IMR-90 (cell line): ENCODE measurements at regions not wholly inside any gene's neighbourhood (a gene's known extent, or its start where the extent isn't known, plus 50 kb on each side); places are given as distances from the start of the nearest gene placed in this dataset.

Experiments used
- ATAC-seq: fragments of 200-7000 bp; cut with Tn5 transposase; 2 replicates; pipeline ENCODE4 v1.9.1; 2020; ENCODE audit warnings: low read depth, mild to moderate bottlenecking, moderate library complexity
- BruUV-seq: library from RNA; stranded (reverse); fragments of 400-500 nt; replicated peaks from 2 replicates; lab custom pipeline; 2021; lab: Mats Ljungman, UMichigan
- CTCF ChIA-PET: fragments of 300-600 bp; formaldehyde crosslinking; extraction: SDS; loops from one replicate; lab custom pipeline; 2021; ENCODE audit warnings: antibody characterized with exemption; lab: Yijun Ruan, JAX
- POLR2A ChIA-PET: fragments of 300-600 bp; sonication (Branson Sonifier 250); formaldehyde crosslinking; loops from one replicate; lab custom pipeline; 2022; ENCODE audit warnings: antibody characterized with exemption; ENCODE audit not compliant: unreplicated experiment; lab: Charles Lee
- DNase-seq: peaks from one replicate; pipeline ENCODE4 v3.0.0; 2013
- H2AFZ ChIP-seq: replicated peaks from 2 replicates; pipeline ENCODE3; 2013; ENCODE audit warnings: low read length, mild to moderate bottlenecking; ENCODE audit not compliant: poor library complexity
- H2AK5ac ChIP-seq: 2 replicates; pipeline ENCODE4 v1.6.1; 2013; ENCODE audit warnings: low read depth, low read length, inconsistent platforms
- H2AK9ac ChIP-seq: replicated peaks from 2 replicates; pipeline ENCODE3; 2013; ENCODE audit warnings: mild to moderate bottlenecking, low read depth, low read length, moderate library complexity; ENCODE audit not compliant: poor library complexity
- H2BK120ac ChIP-seq: 2 replicates; pipeline ENCODE4 v1.6.1; 2013; ENCODE audit warnings: low read depth, low read length, inconsistent platforms
- H2BK15ac ChIP-seq: 3 replicates; pipeline ENCODE4 v1.6.1; 2013; ENCODE audit warnings: low read depth, low read length, inconsistent platforms
- H2BK20ac ChIP-seq: 2 replicates; pipeline ENCODE4 v1.6.1; 2013; ENCODE audit warnings: low read depth, mild to moderate bottlenecking, inconsistent platforms, low read length, moderate library complexity
- H2BK5ac ChIP-seq: 2 replicates; pipeline ENCODE4 v1.6.1; 2013; ENCODE audit warnings: mild to moderate bottlenecking, low read depth, low read length, inconsistent platforms; ENCODE audit not compliant: poor library complexity, severe bottlenecking
- H3K14ac ChIP-seq: replicated peaks from 2 replicates; pipeline ENCODE4 v1.6.1; 2013; ENCODE audit warnings: low read depth, low read length, inconsistent platforms
- H3K18ac ChIP-seq: 2 replicates; pipeline ENCODE4 v1.6.1; 2013; ENCODE audit warnings: low read depth, low read length, control low read depth
- H3K23ac ChIP-seq: 2 replicates; pipeline ENCODE4 v1.6.1; 2013; ENCODE audit warnings: low read depth, low read length, inconsistent platforms
- H3K27ac ChIP-seq: 2 replicates; pipeline ENCODE4 v1.5.1; 2013; ENCODE audit warnings: mild to moderate bottlenecking, control low read depth, low read length; ENCODE audit not compliant: insufficient read depth
- H3K27me3 ChIP-seq: 2 replicates; pipeline ENCODE4 v1.6.1; 2013; ENCODE audit warnings: low read length; ENCODE audit not compliant: control insufficient read depth, insufficient read depth
- H3K36me3 ChIP-seq: 2 replicates; pipeline ENCODE4 v1.6.1; 2013; ENCODE audit warnings: low read length, mixed read lengths; ENCODE audit not compliant: control insufficient read depth, insufficient read depth
- H3K4ac ChIP-seq: 2 replicates; pipeline ENCODE4 v1.6.1; 2013; ENCODE audit warnings: low read depth, low read length, inconsistent platforms
- H3K4me1 ChIP-seq: 2 replicates; pipeline ENCODE4 v1.6.1; 2013; ENCODE audit warnings: low read length, mixed read lengths; ENCODE audit not compliant: control insufficient read depth, insufficient read depth
- H3K4me2 ChIP-seq: 2 replicates; pipeline ENCODE4 v1.6.1; 2013; ENCODE audit warnings: low read depth, mild to moderate bottlenecking, control low read depth, low read length, moderate library complexity
- H3K4me3 ChIP-seq: 2 replicates; pipeline ENCODE4 v1.5.1; 2013; ENCODE audit warnings: low read depth, mild to moderate bottlenecking, control low read depth, low read length, moderate library complexity; ENCODE audit not compliant: insufficient read depth
- H3K56ac ChIP-seq: 2 replicates; pipeline ENCODE4 v1.6.1; 2013; ENCODE audit warnings: low read length, inconsistent platforms; ENCODE audit not compliant: insufficient read depth; ENCODE audit errors: extremely low read depth
- H3K79me1 ChIP-seq, 2 experiments: 2 replicates each; pipeline ENCODE4 v1.6.1; 2013; ENCODE audit warnings: low read length in 2 of 2, inconsistent platforms in 1 of 2, low read depth in 1 of 2
- H3K9ac ChIP-seq: 2 replicates; pipeline ENCODE4 v1.6.1; 2013; ENCODE audit warnings: low read depth, low read length, control low read depth
- H3K9me1 ChIP-seq: 2 replicates; pipeline ENCODE4 v1.6.1; 2013; ENCODE audit warnings: low read length, inconsistent platforms; ENCODE audit not compliant: insufficient read depth
- H3K9me3 ChIP-seq: 2 replicates; pipeline ENCODE4 v1.6.1; 2013; ENCODE audit warnings: low read length; ENCODE audit not compliant: control insufficient read depth, insufficient read depth
- H4K20me1 ChIP-seq: 2 replicates; pipeline ENCODE4 v1.6.1; 2013; ENCODE audit warnings: low read length, inconsistent platforms; ENCODE audit not compliant: insufficient read depth
- H4K5ac ChIP-seq: 2 replicates; pipeline ENCODE4 v1.6.1; 2013; ENCODE audit warnings: mild to moderate bottlenecking, low read depth, low read length, control low read depth
- H4K8ac ChIP-seq, 2 experiments: 2 replicates each; pipeline ENCODE4 v1.6.1; 2013; ENCODE audit warnings: low read depth in 2 of 2, low read length in 2 of 2, control low read depth in 1 of 2, inconsistent platforms in 1 of 2
- H4K91ac ChIP-seq: 2 replicates; pipeline ENCODE4 v1.6.1; 2013; ENCODE audit warnings: low read depth, low read length, inconsistent platforms; ENCODE audit not compliant: insufficient read depth
- CHD1 ChIP-seq: IDR thresholded peaks from 2 replicates; pipeline ENCODE4 v1.6.1; 2012; ENCODE audit warnings: low read depth, low read length, improper control_type of control experiment
- CTCF ChIP-seq: conservative IDR thresholded peaks from 2 replicates; pipeline ENCODE4 v1.5.1; 2012; ENCODE audit warnings: mild to moderate bottlenecking, low read depth, low read length, improper control_type of control experiment
- FOS ChIP-seq: fragments of 150-350 bp; IDR thresholded peaks from 2 replicates; pipeline ENCODE4 v1.6.1; 2016; ENCODE audit warnings: low read depth, low read length
- MAFK ChIP-seq: IDR thresholded peaks from 2 replicates; pipeline ENCODE4 v1.6.1; 2012; ENCODE audit warnings: low read depth, low read length, improper control_type of control experiment
- MXI1 ChIP-seq: IDR thresholded peaks from 2 replicates; pipeline ENCODE4 v1.6.1; 2012; ENCODE audit warnings: low read depth, mild to moderate bottlenecking, low read length, moderate library complexity, borderline replicate concordance
- NFE2L2 ChIP-seq: fragments of 150-350 bp; IDR thresholded peaks from 2 replicates; pipeline ENCODE4 v1.6.1; 2016; ENCODE audit warnings: low read depth, mild to moderate bottlenecking, low read length
- POLR2A ChIP-seq: IDR thresholded peaks from 2 replicates; pipeline ENCODE4 v1.6.1; 2012; ENCODE audit warnings: mild to moderate bottlenecking, low read depth, low read length
- RAD21 ChIP-seq: IDR thresholded peaks from 2 replicates; pipeline ENCODE4 v1.6.1; 2012; ENCODE audit warnings: low read length, improper control_type of control experiment
- RCOR1 ChIP-seq: IDR thresholded peaks from 2 replicates; pipeline ENCODE4 v1.6.1; 2012; ENCODE audit warnings: mild to moderate bottlenecking, low read length, improper control_type of control experiment; ENCODE audit not compliant: insufficient replicate concordance
- RFX5 ChIP-seq: IDR thresholded peaks from 2 replicates; pipeline ENCODE4 v1.8.0; 2012; ENCODE audit warnings: low read depth, mild to moderate bottlenecking, low read length, moderate library complexity
- SMC3 ChIP-seq: fragments of 150-350 bp; IDR thresholded peaks from 2 replicates; pipeline ENCODE4 v1.6.1; 2016; ENCODE audit warnings: low read depth, mild to moderate bottlenecking, antibody characterized with exemption, low read length, moderate library complexity
- WGBS, 2 experiments: methylation state at CpG; one replicate each; pipeline versions ENCODE4 v1.1.5 to v1.1.7; 2013; ENCODE audit warnings: missing lambda C conversion rate in 2 of 2; ENCODE audit not compliant: insufficient read length in 1 of 2; ENCODE audit errors: extremely low coverage in 2 of 2; 5-methylcytosine and 5-hydroxymethylcytosine counted together
- dilution Hi-C: fragments of 300-500 bp; cut with HindIII; formaldehyde crosslinking; loops from one replicate; pipeline ENCODE4 v1.14.3; 2018; ENCODE audit warnings: low sequenced_read_pairs; ENCODE audit not compliant: unreplicated experiment
- in situ Hi-C: fragments of 300-500 bp; cut with MboI; formaldehyde crosslinking; loops from 3 replicates; pipeline ENCODE4 v1.14.3; 2019; ENCODE audit warnings: low sequenced_read_pairs, inconsistent platforms, mixed read lengths
- intact Hi-C: fragments of 100-400 bp; cut with micrococcal nuclease; formaldehyde crosslinking; loops from 2 replicates; pipeline ENCODE4 v1.10.0; 2022
- TF ChIP-seq, protein P1 (sequence below): fragments of 150-350 bp; IDR thresholded peaks from 2 replicates; pipeline ENCODE4 v1.6.1; 2017; ENCODE audit warnings: mild to moderate bottlenecking, antibody characterized with exemption, low read length, low read depth
- TF ChIP-seq, protein P2 (sequence below): fragments of 150-350 bp; IDR thresholded peaks from 2 replicates; pipeline ENCODE4 v1.6.1; 2016; ENCODE audit warnings: low read depth, mild to moderate bottlenecking, low read length, moderate library complexity, borderline replicate concordance

- Histone ChIP-seq H3K9me1 (no peaks in the 10 kb centered on the region), H2BK20ac (no peak overlapping the region), H4K91ac (no peak overlapping the region), H2AK5ac (no peak overlapping the region), H2AK9ac (no peak overlapping the region), H3K27me3 (no peaks in the 10 kb centered on the region), H4K5ac (no peak overlapping the region), H3K79me1 (no peaks in the 10 kb centered on the region), H3K27ac (no peak overlapping the region), H4K8ac (no peak overlapping the region), H3K56ac (no peak overlapping the region), H4K20me1 (no peaks in the 10 kb centered on the region), H3K9me3 (no peaks in the 10 kb centered on the region), H3K4ac (no peak overlapping the region), H3K4me3 (no peak overlapping the region), H2AFZ (no peak overlapping the region), H3K14ac (no peak overlapping the region), H3K18ac (no peak overlapping the region), H2BK120ac (no peak overlapping the region), H3K9ac (no peak overlapping the region), H3K4me2 (no peak overlapping the region), H3K4me1 (no peaks in the 10 kb centered on the region), H3K36me3 (no peaks in the 10 kb centered on the region), H2BK15ac (no peak overlapping the region), H3K23ac (no peak overlapping the region), H2BK5ac (no peak overlapping the region)
- ChIA-PET POLR2A (no interaction called here), CTCF (no interaction called here)
- no TSS peak for BruUV-seq
- WGBS, 2 experiments, result no CpG with 5 or more reads among the region's 6 CpGs
- no peak for DNase-seq
- ATAC-seq, result no peak
- dilution Hi-C loops, result no loop called here
- intact Hi-C loops, result no loop called here
- TF ChIP-seq POLR2A, result no peak
- no peak for TF ChIP-seq NFE2L2
- TF ChIP-seq SMC3, result no peak
- no peak for TF ChIP-seq MAFK
- TF ChIP-seq, protein P1, sequence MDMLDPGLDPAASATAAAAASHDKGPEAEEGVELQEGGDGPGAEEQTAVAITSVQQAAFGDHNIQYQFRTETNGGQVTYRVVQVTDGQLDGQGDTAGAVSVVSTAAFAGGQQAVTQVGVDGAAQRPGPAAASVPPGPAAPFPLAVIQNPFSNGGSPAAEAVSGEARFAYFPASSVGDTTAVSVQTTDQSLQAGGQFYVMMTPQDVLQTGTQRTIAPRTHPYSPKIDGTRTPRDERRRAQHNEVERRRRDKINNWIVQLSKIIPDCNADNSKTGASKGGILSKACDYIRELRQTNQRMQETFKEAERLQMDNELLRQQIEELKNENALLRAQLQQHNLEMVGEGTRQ, result no peak
- TF ChIP-seq CTCF, result no peak
- TF ChIP-seq, protein P2, sequence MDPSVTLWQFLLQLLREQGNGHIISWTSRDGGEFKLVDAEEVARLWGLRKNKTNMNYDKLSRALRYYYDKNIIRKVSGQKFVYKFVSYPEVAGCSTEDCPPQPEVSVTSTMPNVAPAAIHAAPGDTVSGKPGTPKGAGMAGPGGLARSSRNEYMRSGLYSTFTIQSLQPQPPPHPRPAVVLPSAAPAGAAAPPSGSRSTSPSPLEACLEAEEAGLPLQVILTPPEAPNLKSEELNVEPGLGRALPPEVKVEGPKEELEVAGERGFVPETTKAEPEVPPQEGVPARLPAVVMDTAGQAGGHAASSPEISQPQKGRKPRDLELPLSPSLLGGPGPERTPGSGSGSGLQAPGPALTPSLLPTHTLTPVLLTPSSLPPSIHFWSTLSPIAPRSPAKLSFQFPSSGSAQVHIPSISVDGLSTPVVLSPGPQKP, result no peak
- TF ChIP-seq MXI1, result no peak
- no peak for TF ChIP-seq FOS
- TF ChIP-seq RFX5, result no peak
- TF ChIP-seq RAD21, result no peak
- TF ChIP-seq CHD1, result no peak
- no peak for TF ChIP-seq RCOR1
- in situ Hi-C loops, result no loop called here
These were observed 50.5 kb upstream of the PAK5 start for GRCh38 chr20:9889270-9889981.
